HFF-Myc (cell line): ENCODE measurements at regions not wholly inside any gene's neighbourhood (a gene's known extent, or its start where the extent isn't known, plus 50 kb on each side); places are given as distances from the start of the nearest gene placed in this dataset.

Source experiments
- DNase-seq: peaks from one replicate; pipeline ENCODE4 v3.0.0-alpha.2; 2011; ENCODE audit warnings: low read depth; ENCODE audit errors: extremely low read depth
- H3K4me3 ChIP-seq: replicated peaks from 2 replicates; pipeline ENCODE4 v1.5.1; 2011; ENCODE audit warnings: low read depth, mild to moderate bottlenecking, control low read depth, low read length
- CTCF ChIP-seq: IDR thresholded peaks from 2 replicates; pipeline ENCODE4 v1.5.1; 2012; ENCODE audit warnings: mild to moderate bottlenecking, low read depth, low read length, control low read depth; ENCODE audit errors: missing control alignments

- DNase-seq = no peak
- no peak for TF ChIP-seq CTCF
- H3K4me3 ChIP-seq = no peak overlapping the region
Measured at GRCh38 chr7:51477323-51477722, 160.7 kb upstream of the COBL start.

GRCh38 chr7:51476026-51476425, 159.4 kb upstream of the COBL start:
- TF ChIP-seq CTCF = no peak
- H3K4me3 ChIP-seq = no peak overlapping the region
- DNase-seq = no peak

GRCh38 chr7:51472873-51473272, 156.3 kb upstream of the COBL start:
- TF ChIP-seq CTCF = no peak
- no peak overlapping the region for H3K4me3 ChIP-seq
- no peak for DNase-seq

GRCh38 chr7:51471981-51472296, 155.3 kb upstream of the COBL start:
- no peak overlapping the region for H3K4me3 ChIP-seq
- TF ChIP-seq CTCF = no peak
- no peak for DNase-seq

- no peak for DNase-seq
- no peak for TF ChIP-seq CTCF
- no peak overlapping the region for H3K4me3 ChIP-seq
Measured at GRCh38 chr7:51471210-51471980, 154.8 kb upstream of the COBL start.

- no peak overlapping the region for H3K4me3 ChIP-seq
- no peak for DNase-seq
- no peak for TF ChIP-seq CTCF
Measured at GRCh38 chr7:51467384-51468017, 150.9 kb upstream of the COBL start.

GRCh38 chr7:51459809-51460208, 143.2 kb upstream of the COBL start:
- DNase-seq = no peak
- TF ChIP-seq CTCF = no peak
- no peak overlapping the region for H3K4me3 ChIP-seq
